Endothelial cell (in vitro differentiated cells): ENCODE measurements at regions not wholly inside any gene's neighbourhood (a gene's known extent, or its start where the extent isn't known, plus 50 kb on each side); places are given as distances from the start of the nearest gene placed in this dataset.

Experiments
- DNase-seq: peaks from one replicate; pipeline ENCODE4 v3.0.0; 2021; ENCODE audit warnings: low spot score
- H3K27ac Mint-ChIP-seq: one replicate; pipeline ENCODE4 v1.8.0; 2021; ENCODE audit warnings: mixed read lengths, inconsistent platforms; ENCODE audit not compliant: unreplicated experiment
- H3K27me3 Mint-ChIP-seq: one replicate; pipeline ENCODE4 v1.8.0; 2021; ENCODE audit warnings: mild to moderate bottlenecking, moderate library complexity, mixed read lengths, inconsistent platforms; ENCODE audit not compliant: unreplicated experiment
- H3K36me3 Mint-ChIP-seq: one replicate; pipeline ENCODE4 v1.8.0; 2021; ENCODE audit warnings: mild to moderate bottlenecking, low read depth, mixed read lengths, inconsistent platforms; ENCODE audit not compliant: unreplicated experiment
- H3K4me1 Mint-ChIP-seq: one replicate; pipeline ENCODE4 v1.8.0; 2021; ENCODE audit warnings: mild to moderate bottlenecking, mixed read lengths, inconsistent platforms; ENCODE audit not compliant: unreplicated experiment
- H3K4me3 Mint-ChIP-seq: one replicate; pipeline ENCODE4 v1.8.0; 2021; ENCODE audit warnings: mild to moderate bottlenecking, mixed read lengths, inconsistent platforms; ENCODE audit not compliant: unreplicated experiment
- H3K9me3 Mint-ChIP-seq: one replicate; pipeline ENCODE4 v1.8.0; 2021; ENCODE audit warnings: mixed read lengths, inconsistent platforms; ENCODE audit not compliant: unreplicated experiment
- TF ChIP-seq, protein P1 (sequence below): fragments of 200-600 bp; sonication (generic); IDR thresholded peaks from one replicate; pipeline ENCODE4 v1.5.0; 2021; ENCODE audit warnings: antibody characterized with exemption; ENCODE audit not compliant: unreplicated experiment

DNA sequence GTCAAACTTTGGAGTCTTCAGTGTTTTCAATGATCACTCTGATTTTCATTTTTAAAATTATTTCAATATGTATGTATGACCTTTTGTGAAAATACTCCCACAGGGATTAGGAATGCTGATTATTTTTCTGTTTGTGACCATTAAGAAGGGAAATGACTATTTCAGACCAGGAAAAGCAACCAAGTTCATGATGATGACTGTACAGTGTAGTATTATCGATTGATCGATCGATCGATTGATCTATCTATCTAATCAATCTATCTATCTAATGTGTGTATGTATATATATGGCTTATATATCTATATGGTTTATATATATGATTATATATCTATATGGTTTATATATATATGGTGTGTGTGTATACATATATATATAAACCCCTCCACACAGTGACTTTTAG is 131.5 kb upstream of the VEGFC start:
- no peaks in the 10 kb centered on the region for H3K36me3 Mint-ChIP-seq
- TF ChIP-seq, protein P1, sequence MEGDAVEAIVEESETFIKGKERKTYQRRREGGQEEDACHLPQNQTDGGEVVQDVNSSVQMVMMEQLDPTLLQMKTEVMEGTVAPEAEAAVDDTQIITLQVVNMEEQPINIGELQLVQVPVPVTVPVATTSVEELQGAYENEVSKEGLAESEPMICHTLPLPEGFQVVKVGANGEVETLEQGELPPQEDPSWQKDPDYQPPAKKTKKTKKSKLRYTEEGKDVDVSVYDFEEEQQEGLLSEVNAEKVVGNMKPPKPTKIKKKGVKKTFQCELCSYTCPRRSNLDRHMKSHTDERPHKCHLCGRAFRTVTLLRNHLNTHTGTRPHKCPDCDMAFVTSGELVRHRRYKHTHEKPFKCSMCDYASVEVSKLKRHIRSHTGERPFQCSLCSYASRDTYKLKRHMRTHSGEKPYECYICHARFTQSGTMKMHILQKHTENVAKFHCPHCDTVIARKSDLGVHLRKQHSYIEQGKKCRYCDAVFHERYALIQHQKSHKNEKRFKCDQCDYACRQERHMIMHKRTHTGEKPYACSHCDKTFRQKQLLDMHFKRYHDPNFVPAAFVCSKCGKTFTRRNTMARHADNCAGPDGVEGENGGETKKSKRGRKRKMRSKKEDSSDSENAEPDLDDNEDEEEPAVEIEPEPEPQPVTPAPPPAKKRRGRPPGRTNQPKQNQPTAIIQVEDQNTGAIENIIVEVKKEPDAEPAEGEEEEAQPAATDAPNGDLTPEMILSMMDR, result no peak
- no peaks in the 10 kb centered on the region for H3K27me3 Mint-ChIP-seq
- no peaks in the 10 kb centered on the region for H3K9me3 Mint-ChIP-seq
- H3K4me3 Mint-ChIP-seq, result no peak overlapping the region
- DNase-seq, result no peak
- no peak overlapping the region for H3K27ac Mint-ChIP-seq
- H3K4me1 Mint-ChIP-seq, result peaks cover 2% of the 10 kb centered on the region

DNA sequence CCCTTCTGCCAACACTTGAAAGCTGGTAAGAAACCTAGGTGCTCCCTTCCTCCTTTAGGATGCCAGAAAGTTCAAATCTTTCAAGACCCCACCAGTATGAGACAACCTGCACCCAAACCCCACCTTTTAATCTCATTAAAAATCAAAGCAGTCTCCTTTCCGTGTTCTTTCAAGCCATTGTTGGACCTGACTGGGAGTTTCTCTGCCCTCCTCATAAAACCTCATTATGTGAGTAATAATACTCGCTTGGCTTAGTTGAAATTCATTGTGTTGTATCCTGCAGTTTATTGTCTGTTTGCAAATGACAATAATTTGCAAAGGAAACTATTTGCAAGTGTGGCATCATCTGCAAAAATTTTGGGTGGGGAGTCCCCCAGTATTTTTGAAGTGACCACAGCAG is 133.2 kb upstream of the VEGFC start:
- Mint-ChIP-seq H3K4me3 (no peak overlapping the region), H3K27me3 (no peaks in the 10 kb centered on the region), H3K36me3 (no peaks in the 10 kb centered on the region), H3K9me3 (no peaks in the 10 kb centered on the region), H3K27ac (no peak overlapping the region), H3K4me1 (peaks cover 2% of the 10 kb centered on the region)
- DNase-seq, result no peak
- TF ChIP-seq, protein P1, result no peak

- Mint-ChIP-seq H3K4me3 (no peak overlapping the region), H3K27me3 (no peaks in the 10 kb centered on the region), H3K4me1 (no peaks in the 10 kb centered on the region), H3K36me3 (no peaks in the 10 kb centered on the region), H3K9me3 (no peaks in the 10 kb centered on the region), H3K27ac (no peak overlapping the region)
- DNase-seq, result no peak
- TF ChIP-seq, protein P1, result no peak
These were observed 134.4 kb upstream of the VEGFC start for GRCh38 chr4:176927117-176927516.

DNA sequence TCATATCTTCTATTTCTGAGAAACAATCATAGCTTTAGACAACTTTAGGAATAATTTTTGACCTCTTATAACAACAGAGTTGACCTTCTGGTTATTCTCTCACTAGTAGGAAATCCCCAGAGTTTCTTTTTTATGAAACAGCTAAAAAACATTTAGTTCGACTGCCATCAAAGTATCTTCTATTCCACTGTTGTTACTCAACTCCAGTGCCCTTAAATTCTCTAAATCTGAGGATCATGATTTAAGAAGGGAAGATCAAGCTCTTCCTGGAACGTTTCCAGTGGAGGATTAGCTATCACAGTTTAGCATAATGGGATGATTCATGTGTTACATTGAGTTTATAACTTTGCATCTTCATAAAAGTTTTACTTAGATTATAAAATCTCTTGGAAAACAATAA is 134.9 kb upstream of the VEGFC start:
- Mint-ChIP-seq H3K4me3 (no peak overlapping the region), H3K36me3 (no peaks in the 10 kb centered on the region), H3K4me1 (no peaks in the 10 kb centered on the region), H3K9me3 (no peaks in the 10 kb centered on the region), H3K27me3 (no peaks in the 10 kb centered on the region), H3K27ac (no peak overlapping the region)
- DNase-seq, result no peak
- TF ChIP-seq, protein P1, result no peak

DNA sequence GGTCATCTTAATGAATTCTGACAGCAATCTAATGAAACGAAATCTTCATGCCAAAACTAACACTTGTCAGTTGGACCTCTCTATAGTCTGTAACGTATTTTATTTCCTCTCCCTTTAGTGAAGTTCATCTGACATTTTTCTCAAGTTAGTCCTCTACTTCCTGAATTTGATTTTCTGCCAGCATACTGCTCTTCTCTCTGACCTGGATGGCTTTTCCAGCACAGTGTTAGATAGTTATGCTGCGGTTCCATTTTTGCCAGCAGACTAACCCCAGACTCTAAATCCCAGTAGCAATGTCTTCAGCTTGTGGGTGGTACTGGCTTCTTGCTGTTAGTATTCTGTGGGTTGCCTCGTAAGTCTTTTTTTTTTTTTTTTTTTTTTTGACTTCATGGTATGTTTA is 146.7 kb upstream of the VEGFC start:
- Mint-ChIP-seq H3K4me1 (no peaks in the 10 kb centered on the region), H3K36me3 (no peaks in the 10 kb centered on the region), H3K4me3 (no peak overlapping the region), H3K27me3 (no peaks in the 10 kb centered on the region), H3K27ac (no peak overlapping the region), H3K9me3 (no peaks in the 10 kb centered on the region)
- no peak for DNase-seq
- TF ChIP-seq, protein P1, result no peak
